ENCODE measurements at regions not wholly inside any gene's neighbourhood (a gene's known extent, or its start where the extent isn't known, plus 50 kb on each side); places are given as distances from the start of the nearest gene placed in this dataset.
"Not testable (repeated sequence)": the region's sequence is repeated elsewhere in the genome, so short reads cannot be mapped to it uniquely, and the experiment has no call there.

DNA sequence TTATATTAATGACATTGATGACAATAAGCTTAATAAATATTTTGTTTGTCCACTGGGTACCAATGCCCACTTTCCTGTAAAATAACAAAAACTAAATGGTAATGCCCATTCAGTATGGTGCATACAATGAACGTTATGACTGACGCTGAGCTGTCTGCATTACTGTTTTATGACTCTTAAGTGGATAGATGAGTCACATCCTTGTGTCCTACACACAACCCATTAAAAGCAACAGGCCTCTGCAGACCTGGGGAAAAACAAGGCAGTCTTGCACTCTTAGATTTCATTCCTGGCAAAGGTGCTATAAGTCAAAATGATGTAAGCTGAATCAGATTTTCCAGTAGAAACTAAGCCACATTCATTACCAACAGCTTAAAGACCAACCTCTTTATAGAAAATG is 176.3 kb upstream of the TMEM45B start:
- Histone ChIP-seq H3K4me3 (no peak overlapping the region), H3K4me1 (no peaks in the 10 kb centered on the region), H3K27ac (replicated peaks in 1 of 4) (no peak overlapping the region), H3K27me3 (peaks cover 0 to 3% (median 0%) of the 10 kb centered on the region in 4 donors), H3K36me3 (no peaks in the 10 kb centered on the region), H3K9me3 (no peaks in the 10 kb centered on the region)
- WGBS: 93% methylated on average over 2 of the region's 2 CpGs
- intact Hi-C loops (cut with DNase I): no loop called here
- DNase-seq (ENCODE audit: extremely low spot score): no peak
- TF ChIP-seq POLR2AphosphoS5 (IDR thresholded peaks at IDR 0.05): no peak
- TF ChIP-seq EP300 (IDR thresholded peaks at IDR 0.05): no peak
- TF ChIP-seq POLR2A (IDR thresholded peaks at IDR 0.05; ENCODE audit: low read depth): no peak
- TF ChIP-seq, protein P1, sequence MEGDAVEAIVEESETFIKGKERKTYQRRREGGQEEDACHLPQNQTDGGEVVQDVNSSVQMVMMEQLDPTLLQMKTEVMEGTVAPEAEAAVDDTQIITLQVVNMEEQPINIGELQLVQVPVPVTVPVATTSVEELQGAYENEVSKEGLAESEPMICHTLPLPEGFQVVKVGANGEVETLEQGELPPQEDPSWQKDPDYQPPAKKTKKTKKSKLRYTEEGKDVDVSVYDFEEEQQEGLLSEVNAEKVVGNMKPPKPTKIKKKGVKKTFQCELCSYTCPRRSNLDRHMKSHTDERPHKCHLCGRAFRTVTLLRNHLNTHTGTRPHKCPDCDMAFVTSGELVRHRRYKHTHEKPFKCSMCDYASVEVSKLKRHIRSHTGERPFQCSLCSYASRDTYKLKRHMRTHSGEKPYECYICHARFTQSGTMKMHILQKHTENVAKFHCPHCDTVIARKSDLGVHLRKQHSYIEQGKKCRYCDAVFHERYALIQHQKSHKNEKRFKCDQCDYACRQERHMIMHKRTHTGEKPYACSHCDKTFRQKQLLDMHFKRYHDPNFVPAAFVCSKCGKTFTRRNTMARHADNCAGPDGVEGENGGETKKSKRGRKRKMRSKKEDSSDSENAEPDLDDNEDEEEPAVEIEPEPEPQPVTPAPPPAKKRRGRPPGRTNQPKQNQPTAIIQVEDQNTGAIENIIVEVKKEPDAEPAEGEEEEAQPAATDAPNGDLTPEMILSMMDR (IDR thresholded peaks at IDR 0.05): no peak

DNA sequence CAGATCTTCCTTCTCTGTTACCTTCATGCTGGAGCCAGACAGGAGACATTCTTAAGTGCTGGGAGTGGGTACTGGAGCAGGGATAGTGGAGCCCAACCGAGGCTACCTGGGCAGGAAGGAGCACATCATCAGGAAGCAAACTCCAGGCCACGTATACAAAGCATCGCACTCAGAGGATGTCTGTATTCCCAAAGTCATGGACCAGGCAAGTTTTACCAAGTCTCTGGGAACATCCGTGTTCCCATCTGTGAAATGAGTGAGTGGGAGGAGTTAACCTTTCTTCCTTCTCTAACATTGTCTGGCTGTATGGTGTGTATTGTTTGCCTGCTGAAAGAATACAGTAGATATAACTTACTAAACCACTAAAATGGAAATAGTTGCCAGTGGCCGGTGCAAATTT is 175.0 kb upstream of the TMEM45B start:
- Histone ChIP-seq H3K9me3 (no peaks in the 10 kb centered on the region), H3K4me3 (no peak overlapping the region), H3K27me3 (no peaks in the 10 kb centered on the region), H3K4me1 (no peaks in the 10 kb centered on the region), H3K27ac (replicated peaks in 1 of 4) (no peak overlapping the region), H3K36me3 (no peaks in the 10 kb centered on the region)
- WGBS: 87% methylated on average over 5 of the region's 5 CpGs
- DNase-seq (ENCODE audit: extremely low spot score): no peak
- TF ChIP-seq POLR2A (IDR thresholded peaks at IDR 0.05; ENCODE audit: low read depth) (no peak), EP300 (IDR thresholded peaks at IDR 0.05) (no peak), POLR2AphosphoS5 (IDR thresholded peaks at IDR 0.05) (no peak)
- TF ChIP-seq, protein P1 (IDR thresholded peaks at IDR 0.05): no peak
- intact Hi-C loops (cut with DNase I): no loop called here

DNA sequence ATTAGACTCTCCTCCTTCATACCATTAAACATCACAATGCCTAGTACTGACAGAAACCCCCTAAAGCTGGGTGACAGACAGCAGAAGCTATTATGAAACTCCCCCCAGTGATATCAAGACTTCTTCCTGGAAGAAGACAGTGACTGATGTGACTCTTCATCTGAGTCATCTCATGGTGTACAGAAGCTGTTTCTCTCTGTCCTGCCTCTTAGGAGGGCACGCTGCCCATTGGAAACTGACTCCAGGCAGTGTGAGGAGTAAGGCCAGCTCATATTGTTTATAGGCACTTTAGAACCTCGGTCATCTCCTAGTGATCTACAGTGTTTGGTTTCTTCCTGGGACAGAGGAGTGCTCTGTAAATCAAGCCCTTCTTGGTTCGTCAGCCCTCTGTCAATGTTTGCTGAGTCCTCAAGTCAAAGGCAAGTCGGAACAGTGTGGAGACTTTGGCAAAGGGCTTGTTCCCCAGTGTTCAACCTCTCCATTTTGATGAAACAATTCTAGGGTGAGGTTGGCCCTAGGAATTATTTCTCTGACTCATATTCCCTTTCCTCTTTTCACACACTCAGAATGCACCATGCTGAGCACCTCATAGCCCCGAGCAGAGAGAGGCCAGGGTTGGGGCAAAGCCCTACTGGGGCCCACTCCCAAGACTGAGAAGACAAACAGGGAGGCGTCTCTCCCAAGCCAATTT is 172.5 kb upstream of the TMEM45B start:
- Histone ChIP-seq H3K4me3 (no peak overlapping the region), H3K4me1 (no peaks in the 10 kb centered on the region), H3K27me3 (no peaks in the 10 kb centered on the region), H3K27ac (replicated peaks in 1 of 4) (no peak overlapping the region), H3K36me3 (no peaks in the 10 kb centered on the region), H3K9me3 (no peaks in the 10 kb centered on the region)
- TF ChIP-seq POLR2A (IDR thresholded peaks at IDR 0.05; ENCODE audit: low read depth): no peak
- TF ChIP-seq, protein P1 (IDR thresholded peaks at IDR 0.05): no peak
- no peak for TF ChIP-seq POLR2AphosphoS5 (IDR thresholded peaks at IDR 0.05)
- no peak for TF ChIP-seq EP300 (IDR thresholded peaks at IDR 0.05)
- intact Hi-C loops (cut with DNase I): no loop called here
- no peak for DNase-seq (ENCODE audit: extremely low spot score)
- 77% methylated on average over 5 of the region's 6 CpGs for WGBS

GRCh38 chr11:129644326-129644725 is 171.3 kb upstream of the TMEM45B start:
- Histone ChIP-seq H3K36me3 (no peaks in the 10 kb centered on the region), H3K4me1 (no peaks in the 10 kb centered on the region), H3K4me3 (no peak overlapping the region), H3K9me3 (no peaks in the 10 kb centered on the region), H3K27me3 (no peaks in the 10 kb centered on the region), H3K27ac (replicated peaks in 1 of 4) (no peak overlapping the region)
- 68% methylated on average over 3 of the region's 3 CpGs for whole genome bisulfite sequencing
- DNase-seq (ENCODE audit: extremely low spot score): no peak
- TF ChIP-seq POLR2A (IDR thresholded peaks at IDR 0.05; ENCODE audit: low read depth) (no peak), EP300 (IDR thresholded peaks at IDR 0.05) (no peak), POLR2AphosphoS5 (IDR thresholded peaks at IDR 0.05) (no peak)
- TF ChIP-seq, protein P1 (IDR thresholded peaks at IDR 0.05): no peak
- intact Hi-C loops (cut with DNase I): no loop called here

GRCh38 chr11:129645943-129646342 is 169.7 kb upstream of the TMEM45B start:
- Histone ChIP-seq H3K4me3 (no peak overlapping the region), H3K27ac (replicated peaks in 1 of 4) (no peak overlapping the region), H3K4me1 (no peaks in the 10 kb centered on the region), H3K9me3 (no peaks in the 10 kb centered on the region), H3K36me3 (no peaks in the 10 kb centered on the region), H3K27me3 (no peaks in the 10 kb centered on the region)
- TF ChIP-seq POLR2A (IDR thresholded peaks at IDR 0.05; ENCODE audit: low read depth) (no peak), EP300 (IDR thresholded peaks at IDR 0.05) (no peak), POLR2AphosphoS5 (IDR thresholded peaks at IDR 0.05) (no peak)
- TF ChIP-seq, protein P1 (IDR thresholded peaks at IDR 0.05): no peak
- WGBS: 57% methylated on average over 1 of the region's 1 CpG
- intact Hi-C loops (cut with DNase I): no loop called here
- DNase-seq (ENCODE audit: extremely low spot score): no peak

DNA sequence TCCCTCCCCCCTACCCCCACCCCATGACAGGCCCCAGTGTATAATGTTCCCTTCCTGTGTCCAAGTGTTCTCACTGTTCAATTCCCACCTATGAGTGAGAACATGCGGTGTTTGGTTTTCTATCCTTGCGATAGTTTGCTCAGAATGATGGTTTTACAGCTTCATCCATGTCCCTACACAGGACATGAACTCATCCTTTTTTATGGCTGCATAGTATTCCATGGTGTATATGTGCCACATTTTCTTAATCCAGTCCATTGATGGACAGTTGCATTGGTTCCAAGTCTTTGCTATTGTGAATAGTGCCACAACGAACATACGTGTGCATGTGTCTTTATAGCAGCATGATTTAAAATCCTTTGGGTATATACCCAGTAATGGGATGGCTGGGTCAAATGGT is 165.6 kb upstream of the TMEM45B start:
- H3K36me3 ChIP-seq; DNase-seq (ENCODE audit: extremely low spot score); H3K27me3 ChIP-seq; H3K27ac ChIP-seq (replicated peaks in 1 of 4); H3K4me1 ChIP-seq; H3K4me3 ChIP-seq; intact Hi-C loops (cut with DNase I): not testable (repeated sequence)
- 94% methylated on average over 4 of the region's 4 CpGs for WGBS
- peaks cover 0 to 15% (median 10%) of the 10 kb centered on the region in 4 donors for H3K9me3 ChIP-seq

All from esophagus muscularis mucosa (tissue), 4 donors.